K562 (cell line): ENCODE measurements at regions not wholly inside any gene's neighbourhood (a gene's known extent, or its start where the extent isn't known, plus 50 kb on each side); places are given as distances from the start of the nearest gene placed in this dataset.

Experiments used
- ATF7 ChIP-seq: fragments of 450-650 bp; IDR thresholded peaks from 2 replicates; pipeline ENCODE4 v1.7.1; 2014; ENCODE audit warnings: mild to moderate bottlenecking, moderate library complexity
- E2F8 ChIP-seq: fragments of 450-650 bp; IDR thresholded peaks from 2 replicates; pipeline ENCODE4 v1.7.1; 2018; ENCODE audit warnings: mild to moderate bottlenecking, low read depth; ENCODE audit not compliant: partially characterized antibody
- L3MBTL2 ChIP-seq: fragments of 450-650 bp; IDR thresholded peaks from 2 replicates; pipeline ENCODE4 v1.6.1; 2016; ENCODE audit warnings: mild to moderate bottlenecking, moderate library complexity
- MCM7 ChIP-seq, 2 experiments: fragments of 450-650 bp; IDR thresholded peaks; 2 replicates each; pipeline ENCODE4 v1.6.1; 2016 to 2018
- RBM15 ChIP-seq: fragments of 200-400 bp; formaldehyde crosslinking; IDR thresholded peaks from 2 replicates; pipeline ENCODE4 v1.6.1; 2018; ENCODE audit warnings: mild to moderate bottlenecking, low read length, moderate library complexity; ENCODE audit not compliant: insufficient read depth
- RNF219 ChIP-seq: fragments of 250-450 bp; sonication (Bioruptor Pico); IDR thresholded peaks from 2 replicates; pipeline ENCODE4 v1.5.0; 2022; ENCODE audit warnings: mild to moderate bottlenecking
- ZNF644 ChIP-seq: fragments of 200-800 bp; sonication (Bioruptor generic); IDR thresholded peaks from 2 replicates; pipeline ENCODE4 v1.6.1; 2016; ENCODE audit warnings: low read depth, missing genetic modification characterization, missing compliant biosample characterization

- no peak for TF ChIP-seq E2F8
- no peak for TF ChIP-seq RBM15
- TF ChIP-seq RNF219 (CRISPR knock-in tag) = no peak
- no peak for TF ChIP-seq ATF7
- TF ChIP-seq MCM7 (IDR thresholded peaks at IDR 0.05) = no peak
- no peak for TF ChIP-seq ZNF644
- no peak for TF ChIP-seq L3MBTL2
These were observed 181.2 kb upstream of the RAB4A start (continued) for GRCh38 chr1:229089586-229090208.
